Activated effector memory CD4-positive, alpha-beta T cell treated with anti-CD3 and anti-CD28 coated beads, Interleukin-2, amount 50 U/mL, for 16 hours (primary cell): ENCODE measurements at regions not wholly inside any gene's neighbourhood (a gene's known extent, or its start where the extent isn't known, plus 50 kb on each side); places are given as distances from the start of the nearest gene placed in this dataset.

Source experiments
- DNase-seq: peaks from one replicate; pipeline ENCODE4 v3.0.0-alpha.2; 2020

- DNase-seq: no peak
Measured at GRCh38 chr1:221944247-221944870, 202.5 kb upstream of the DUSP10 start.

- no peak for DNase-seq
Measured at GRCh38 chr1:221940631-221941030, 198.7 kb upstream of the DUSP10 start.

- no peak for DNase-seq
Measured at GRCh38 chr1:221939607-221940006, 197.7 kb upstream of the DUSP10 start.

- no peak for DNase-seq
Measured at GRCh38 chr1:221937155-221937953, 195.5 kb upstream of the DUSP10 start.

GRCh38 chr1:221933814-221934213, 191.9 kb upstream of the DUSP10 start:
- no peak for DNase-seq

GRCh38 chr1:221926441-221926840, 184.6 kb upstream of the DUSP10 start:
- no peak for DNase-seq

GRCh38 chr1:221925947-221926346, 184.1 kb upstream of the DUSP10 start:
- no peak for DNase-seq

- DNase-seq: no peak
Measured at GRCh38 chr1:221923929-221924598, 182.2 kb upstream of the DUSP10 start.

- DNase-seq: no peak
Measured at GRCh38 chr1:221921936-221922335, 180.0 kb upstream of the DUSP10 start.

- DNase-seq: no peak
Measured at GRCh38 chr1:221919743-221920142, 177.9 kb upstream of the DUSP10 start.

GRCh38 chr1:221919341-221919740, 177.5 kb upstream of the DUSP10 start:
- DNase-seq: no peak

- DNase-seq: no peak
Measured at GRCh38 chr1:221916176-221916575, 174.3 kb upstream of the DUSP10 start.

GRCh38 chr1:221915764-221916163, 173.9 kb upstream of the DUSP10 start:
- DNase-seq: no peak

GRCh38 chr1:221913351-221913892, 171.5 kb upstream of the DUSP10 start:
- no peak for DNase-seq

GRCh38 chr1:221912230-221912629, 170.3 kb upstream of the DUSP10 start:
- no peak for DNase-seq

GRCh38 chr1:221911714-221912113, 169.8 kb upstream of the DUSP10 start:
- no peak for DNase-seq

- DNase-seq: no peak
Measured at GRCh38 chr1:221910222-221910621, 168.3 kb upstream of the DUSP10 start.

GRCh38 chr1:221908573-221908972, 166.7 kb upstream of the DUSP10 start:
- DNase-seq: no peak

- DNase-seq: no peak
Measured at GRCh38 chr1:221907166-221907932, 165.5 kb upstream of the DUSP10 start.

- DNase-seq: no peak
Measured at GRCh38 chr1:221905802-221906201, 163.9 kb upstream of the DUSP10 start.

GRCh38 chr1:221904319-221904718, 162.4 kb upstream of the DUSP10 start:
- DNase-seq: no peak

- DNase-seq: no peak
Measured at GRCh38 chr1:221903594-221903993, 161.7 kb upstream of the DUSP10 start.

GRCh38 chr1:221902961-221903360, 161.1 kb upstream of the DUSP10 start:
- no peak for DNase-seq
